Skeletal muscle tissue (tissue), 3 donors: ENCODE measurements at regions not wholly inside any gene's neighbourhood (a gene's known extent, or its start where the extent isn't known, plus 50 kb on each side); places are given as distances from the start of the nearest gene placed in this dataset.

Experiments used
- H3K27ac ChIP-seq: one replicate; pipeline ENCODE4 v1.7.0; 2013; ENCODE audit warnings: mild to moderate bottlenecking, low read depth, low read length, inconsistent platforms
- H3K27me3 ChIP-seq, 3 donors: one replicate each; pipeline ENCODE4 v1.7.0; 2013; ENCODE audit warnings: low read length in 3 of 3; ENCODE audit not compliant: control insufficient read depth in 3 of 3, insufficient read depth in 3 of 3
- H3K36me3 ChIP-seq, 3 donors: one replicate each; pipeline ENCODE4 v1.7.0; 2013; ENCODE audit warnings: low read length in 3 of 3; ENCODE audit not compliant: control insufficient read depth in 3 of 3, insufficient read depth in 3 of 3
- H3K4me1 ChIP-seq, 3 donors: one replicate each; pipeline ENCODE4 v1.7.0; 2013; ENCODE audit warnings: low read length in 3 of 3, mild to moderate bottlenecking in 3 of 3; ENCODE audit not compliant: control insufficient read depth in 3 of 3, insufficient read depth in 3 of 3
- H3K4me3 ChIP-seq, 3 donors: one replicate each; pipeline ENCODE4 v1.7.0; 2013; ENCODE audit warnings: low read length in 3 of 3
- H3K9ac ChIP-seq, 3 donors: one replicate each; pipeline ENCODE4 v1.7.0; 2013; ENCODE audit warnings: low read length in 3 of 3, mild to moderate bottlenecking in 3 of 3, moderate library complexity in 2 of 3, low read depth in 1 of 3
- H3K9me3 ChIP-seq, 3 donors: one replicate each; pipeline ENCODE4 v1.7.0; 2013; ENCODE audit warnings: low read length in 3 of 3; ENCODE audit not compliant: control insufficient read depth in 3 of 3
- donor health status: Osteomylitis.

GRCh38 chr14:61196792-61197191 lies 84.3 kb downstream of the TMEM30B start:
- no peaks in the 10 kb centered on the region for H3K9me3 ChIP-seq
- H3K9ac ChIP-seq, result no peak overlapping the region
- peaks cover 0 to 2% (median 0%) of the 10 kb centered on the region in 3 donors for H3K4me1 ChIP-seq
- no peak overlapping the region for H3K27ac ChIP-seq
- no peaks in the 10 kb centered on the region for H3K36me3 ChIP-seq
- no peaks in the 10 kb centered on the region for H3K27me3 ChIP-seq
- H3K4me3 ChIP-seq, result no peak overlapping the region

- Histone ChIP-seq H3K27me3 (no peaks in the 10 kb centered on the region), H3K4me1 (peaks cover 0 to 2% (median 0%) of the 10 kb centered on the region in 3 donors), H3K36me3 (no peaks in the 10 kb centered on the region), H3K9ac (no peak overlapping the region), H3K4me3 (no peak overlapping the region), H3K27ac (no peak overlapping the region), H3K9me3 (no peaks in the 10 kb centered on the region)
These were observed 85.1 kb downstream of the TMEM30B start for GRCh38 chr14:61196034-61196433.

GRCh38 chr14:61193476-61193875 lies 87.7 kb downstream of the TMEM30B start:
- Histone ChIP-seq H3K9ac (no peak overlapping the region), H3K4me3 (no peak overlapping the region), H3K27me3 (no peaks in the 10 kb centered on the region), H3K27ac (no peak overlapping the region), H3K36me3 (no peaks in the 10 kb centered on the region), H3K4me1 (peaks cover 0 to 7% (median 6%) of the 10 kb centered on the region in 3 donors), H3K9me3 (no peaks in the 10 kb centered on the region)

- Histone ChIP-seq H3K27ac (no peak overlapping the region), H3K4me3 (no peak overlapping the region), H3K36me3 (no peaks in the 10 kb centered on the region), H3K9ac (no peak overlapping the region), H3K9me3 (no peaks in the 10 kb centered on the region), H3K27me3 (no peaks in the 10 kb centered on the region), H3K4me1 (peaks cover 2 to 9% (median 6%) of the 10 kb centered on the region in 3 donors)
These were observed 88.1 kb downstream of the TMEM30B start for GRCh38 chr14:61192989-61193388.

- H3K27me3 ChIP-seq, result no peaks in the 10 kb centered on the region
- H3K4me3 ChIP-seq, result no peak overlapping the region
- H3K36me3 ChIP-seq, result no peaks in the 10 kb centered on the region
- H3K27ac ChIP-seq, result no peak overlapping the region
- no peak overlapping the region for H3K9ac ChIP-seq
- H3K9me3 ChIP-seq, result no peaks in the 10 kb centered on the region
- peaks cover 10 to 21% (median 15%) of the 10 kb centered on the region in 3 donors for H3K4me1 ChIP-seq
These were observed 89.4 kb downstream of the TMEM30B start for GRCh38 chr14:61191733-61192132.

GRCh38 chr14:61190341-61190740 lies 90.8 kb downstream of the TMEM30B start:
- peak overlapping the region in 1 of 3 donors; percentile 25 for H3K9ac ChIP-seq
- H3K27ac ChIP-seq, result peak overlapping the region; percentile 67
- peaks cover 17 to 31% (median 17%) of the 10 kb centered on the region in 3 donors for H3K4me1 ChIP-seq
- no peaks in the 10 kb centered on the region for H3K36me3 ChIP-seq
- no peaks in the 10 kb centered on the region for H3K9me3 ChIP-seq
- peak overlapping the region in 1 of 3 donors; percentile 9 for H3K4me3 ChIP-seq
- no peaks in the 10 kb centered on the region for H3K27me3 ChIP-seq

GRCh38 chr14:61188978-61189808 lies 91.9 kb downstream of the TMEM30B start:
- Histone ChIP-seq H3K4me1 (peaks cover 17 to 31% (median 17%) of the 10 kb centered on the region in 3 donors), H3K27me3 (no peaks in the 10 kb centered on the region), H3K9ac (peak overlapping the region; percentile 48 to 58 (median 58)), H3K27ac (peak overlapping the region; percentile 67), H3K36me3 (no peaks in the 10 kb centered on the region), H3K4me3 (peak overlapping the region; percentile 39 to 60 (median 45)), H3K9me3 (no peaks in the 10 kb centered on the region)

- Histone ChIP-seq H3K9ac (peak overlapping the region in 2 of 3 donors; percentile 43 to 58), H3K9me3 (no peaks in the 10 kb centered on the region)
These were observed 92.9 kb downstream of the TMEM30B start for GRCh38 chr14:61188196-61188595.

GRCh38 chr14:61187196-61187905 lies 93.8 kb downstream of the TMEM30B start:
- H3K4me3 ChIP-seq, result peak overlapping the region in 1 of 3 donors; percentile 24
- peak overlapping the region in 2 of 3 donors; percentile 14 to 58 for H3K9ac ChIP-seq

More at GRCh38 chr14:61188196-61188595, 92.9 kb downstream of the TMEM30B start:
- Histone ChIP-seq H3K36me3 (no peaks in the 10 kb centered on the region), H3K27ac (peak overlapping the region; percentile 67), H3K4me3 (peak overlapping the region; percentile 23 to 60 (median 42)), H3K27me3 (no peaks in the 10 kb centered on the region), H3K4me1 (peaks cover 17 to 31% (median 17%) of the 10 kb centered on the region in 3 donors)

More at GRCh38 chr14:61187196-61187905, 93.8 kb downstream of the TMEM30B start:
- peak overlapping the region; percentile 67 for H3K27ac ChIP-seq
- no peaks in the 10 kb centered on the region for H3K27me3 ChIP-seq
- peaks cover 17 to 29% (median 17%) of the 10 kb centered on the region in 3 donors for H3K4me1 ChIP-seq
- no peaks in the 10 kb centered on the region for H3K9me3 ChIP-seq
- no peaks in the 10 kb centered on the region for H3K36me3 ChIP-seq
